8988T (cell line): ENCODE measurements at regions not wholly inside any gene's neighbourhood (a gene's known extent, or its start where the extent isn't known, plus 50 kb on each side); places are given as distances from the start of the nearest gene placed in this dataset.
"Not testable (repeated sequence)": the region's sequence is repeated elsewhere in the genome, so short reads cannot be mapped to it uniquely, and the experiment has no call there.

Experiments
- DNase-seq: peaks from one replicate; pipeline ENCODE4 v3.0.0; 2011

DNA sequence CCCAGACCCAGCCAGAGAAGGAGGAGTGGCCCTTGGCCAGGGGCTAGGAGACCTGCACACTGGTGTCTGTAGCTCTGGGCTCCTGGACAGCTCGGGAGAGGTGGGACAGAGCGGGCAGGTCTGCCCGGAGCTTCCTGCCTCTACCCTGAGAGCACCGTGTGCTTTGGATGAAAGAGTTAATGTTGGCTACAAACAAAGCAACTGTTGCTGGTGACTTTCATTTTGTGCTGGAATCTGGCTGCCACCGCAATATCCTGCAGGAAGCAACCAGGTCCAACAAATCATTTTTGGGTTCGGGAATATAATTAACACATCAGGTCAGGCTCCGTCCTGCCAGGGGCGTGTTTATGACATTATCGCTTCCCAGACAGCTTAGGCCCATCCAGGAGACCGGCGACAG is 441.8 kb upstream of the MKI67 start:
- no peak for DNase-seq

DNA sequence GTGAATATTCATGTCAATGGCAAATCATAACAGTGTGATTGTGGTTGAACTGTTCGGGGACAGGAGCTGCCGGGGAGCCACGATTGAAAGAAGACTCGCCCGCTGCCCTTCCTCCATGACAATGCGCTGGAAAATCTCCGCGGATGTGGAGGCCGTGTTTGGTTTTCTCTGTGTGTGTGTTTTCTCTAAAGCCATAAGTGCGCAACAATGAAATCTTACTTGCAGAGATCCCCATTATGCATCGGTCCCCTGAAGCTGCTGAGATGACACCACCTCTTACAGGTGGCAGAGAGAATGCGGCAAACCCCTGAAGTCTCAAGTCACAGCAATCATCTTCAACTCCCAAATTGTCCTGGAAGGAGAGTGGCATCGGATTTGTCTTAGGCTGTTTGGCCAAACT is 442.3 kb upstream of the MKI67 start:
- DNase-seq, result no peak

DNA sequence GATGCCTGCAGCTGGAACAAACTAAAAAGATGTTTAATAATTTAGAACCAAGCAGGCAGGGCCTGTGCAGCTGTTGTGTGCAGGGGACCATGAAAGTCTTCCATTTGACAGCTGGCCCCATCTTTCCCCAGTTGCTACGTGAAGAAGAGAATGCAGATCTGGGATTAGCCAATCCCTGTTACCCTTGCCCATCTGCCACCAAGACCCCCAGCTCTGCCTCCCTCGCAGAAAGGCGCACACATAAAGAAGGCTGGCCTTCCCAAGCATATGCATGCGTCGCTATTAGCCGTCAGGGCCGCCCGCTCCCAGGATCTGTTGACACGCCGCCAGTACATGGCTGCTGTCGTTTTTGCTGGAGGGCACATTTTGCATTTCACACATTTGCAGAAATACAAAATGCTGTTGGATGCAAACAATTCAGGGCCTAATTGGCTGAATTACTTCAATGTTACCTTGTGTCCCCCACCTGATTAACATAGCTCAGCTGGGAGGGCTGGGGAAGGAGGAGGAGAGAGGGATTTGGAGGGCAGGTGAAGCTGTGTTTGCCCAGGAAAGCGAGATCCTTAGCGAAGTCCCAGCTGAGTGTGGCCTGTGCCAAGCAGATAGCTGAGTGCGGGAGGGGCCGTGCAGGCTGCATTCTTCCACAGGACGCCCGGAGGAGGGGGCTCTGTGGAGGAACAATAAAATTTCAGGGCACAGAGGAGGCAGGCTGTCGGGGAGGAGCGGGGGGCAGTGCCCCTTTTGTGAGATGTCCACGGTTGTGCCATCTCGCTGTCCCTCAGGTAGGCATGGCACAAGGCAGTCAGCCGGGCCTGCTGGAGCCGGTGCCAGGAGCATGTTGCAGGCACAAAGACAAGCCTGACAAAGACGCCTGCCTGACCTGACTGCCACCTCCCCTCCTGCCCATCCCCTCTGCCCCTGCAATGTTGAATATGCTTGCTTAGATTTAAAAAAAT is 443.0 kb upstream of the MKI67 start:
- DNase-seq, result peak; percentile 21

DNA sequence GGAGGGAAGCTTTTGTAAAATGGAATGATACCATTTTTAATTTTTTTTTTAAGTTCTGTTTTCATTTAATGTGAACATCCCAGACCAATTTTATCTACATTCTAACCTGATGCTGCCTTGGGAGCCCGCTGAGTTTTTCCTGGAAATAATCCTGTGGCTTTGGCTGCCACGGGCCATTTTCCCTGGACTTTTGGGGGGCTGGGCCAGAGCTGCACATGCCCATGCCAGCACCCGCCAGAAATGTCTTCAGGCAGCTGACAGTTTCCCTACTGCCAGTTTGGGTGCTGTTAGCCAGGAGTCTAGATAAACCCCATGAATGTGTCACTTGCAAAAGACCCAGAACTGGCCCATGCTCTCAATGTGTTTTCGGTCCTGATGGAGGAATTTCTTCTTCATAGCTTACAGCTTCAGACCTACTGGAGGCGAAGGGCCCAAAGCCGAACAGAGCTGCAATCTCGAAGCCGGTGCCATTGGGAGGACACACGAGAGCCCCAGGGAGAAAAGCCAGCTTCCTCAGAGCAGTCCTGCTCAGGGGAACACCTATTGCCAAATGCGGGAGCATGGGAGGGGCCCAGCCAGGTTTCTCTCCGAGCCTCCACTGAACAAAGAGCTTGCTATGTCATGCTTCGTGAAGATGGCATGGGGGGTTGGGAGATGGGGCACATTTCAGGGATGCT is 444.2 kb upstream of the MKI67 start:
- DNase-seq, result no peak

DNA sequence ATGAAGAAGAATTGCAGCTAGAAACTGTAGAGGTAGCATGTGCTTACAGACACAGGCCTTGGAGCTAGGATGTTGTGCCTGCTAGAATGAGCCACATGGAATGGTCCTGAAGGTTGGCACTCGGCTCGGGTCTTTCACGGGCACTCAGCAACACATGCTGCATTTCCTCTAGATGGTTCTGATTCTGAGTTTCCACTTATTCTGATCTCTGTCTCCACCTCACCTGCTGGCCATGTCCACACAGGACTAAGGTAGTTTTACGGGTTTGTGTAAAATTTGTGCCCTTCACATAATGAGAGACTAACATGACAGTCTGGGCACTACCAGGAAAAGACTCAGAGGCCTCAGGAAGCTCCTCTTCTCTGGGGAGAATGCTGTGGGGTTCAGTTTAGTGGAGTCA is 444.8 kb upstream of the MKI67 start:
- DNase-seq, result no peak

DNA sequence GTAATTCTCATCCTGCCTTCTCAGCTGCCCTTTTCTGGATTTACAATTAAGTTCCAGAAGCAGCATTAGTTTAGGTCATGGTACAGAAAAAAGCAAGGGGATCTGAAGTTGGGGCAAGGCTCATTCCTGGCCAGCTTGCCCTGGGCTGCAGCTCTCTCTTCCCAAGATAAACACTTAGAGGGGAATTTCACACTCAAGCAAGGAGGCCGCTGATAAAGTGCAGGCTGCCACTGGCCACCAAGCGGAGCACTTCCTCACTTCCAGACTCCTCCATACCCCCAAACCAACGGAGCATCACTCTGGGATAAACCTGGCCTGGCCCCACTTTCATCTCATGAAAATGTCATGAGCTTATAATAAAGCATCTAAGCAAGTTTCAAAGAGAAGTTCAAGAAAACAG is 445.5 kb upstream of the MKI67 start:
- no peak for DNase-seq

DNA sequence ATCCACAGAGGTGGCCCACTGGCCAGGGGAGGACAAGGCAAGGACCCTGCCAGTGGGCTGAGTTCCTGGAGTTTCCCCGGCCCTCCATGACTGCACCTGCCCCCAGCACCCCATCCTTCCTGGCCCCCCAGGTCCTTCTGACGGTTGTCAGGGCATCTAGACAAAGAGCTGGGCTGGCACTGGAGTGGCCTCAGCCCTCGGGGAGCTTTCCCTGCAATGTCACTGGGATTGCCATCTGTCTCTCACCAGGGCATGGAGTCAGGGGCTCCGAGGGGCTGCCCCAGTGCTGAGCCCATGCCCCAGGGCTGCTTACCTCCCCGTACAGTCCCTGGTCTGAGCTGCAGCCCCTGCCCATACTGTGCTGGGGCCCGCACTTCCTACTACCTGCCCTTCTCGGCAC is 446.5 kb upstream of the MKI67 start:
- DNase-seq, result no peak

DNA sequence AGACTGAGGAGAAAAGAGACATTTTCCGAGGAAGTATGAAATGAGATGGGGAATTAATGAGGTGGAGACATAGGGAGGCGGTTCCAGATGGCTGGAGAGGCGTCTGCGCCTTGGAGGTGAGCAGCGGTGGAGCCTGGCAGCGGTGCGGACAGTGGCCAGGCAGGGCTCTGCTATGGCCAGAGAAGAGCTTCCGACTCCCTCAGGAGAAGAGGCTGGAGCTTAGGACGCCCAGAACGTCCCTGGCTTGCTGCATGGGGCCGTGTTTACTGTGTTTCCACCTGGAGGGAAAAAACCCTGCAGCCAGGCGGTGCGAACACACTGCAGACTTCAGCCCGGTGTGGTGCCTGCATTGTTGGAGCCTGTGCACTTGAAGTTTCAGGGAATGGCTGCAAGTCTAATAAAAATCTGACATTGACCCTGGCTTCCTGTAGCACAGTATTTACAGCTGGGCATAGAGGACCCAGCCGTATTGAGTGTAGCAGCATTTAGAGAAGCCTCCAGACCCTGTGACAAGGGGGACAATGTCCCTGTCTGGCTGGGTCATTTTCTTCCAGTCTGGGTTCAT is 447.1 kb upstream of the MKI67 start:
- DNase-seq, result no peak

DNA sequence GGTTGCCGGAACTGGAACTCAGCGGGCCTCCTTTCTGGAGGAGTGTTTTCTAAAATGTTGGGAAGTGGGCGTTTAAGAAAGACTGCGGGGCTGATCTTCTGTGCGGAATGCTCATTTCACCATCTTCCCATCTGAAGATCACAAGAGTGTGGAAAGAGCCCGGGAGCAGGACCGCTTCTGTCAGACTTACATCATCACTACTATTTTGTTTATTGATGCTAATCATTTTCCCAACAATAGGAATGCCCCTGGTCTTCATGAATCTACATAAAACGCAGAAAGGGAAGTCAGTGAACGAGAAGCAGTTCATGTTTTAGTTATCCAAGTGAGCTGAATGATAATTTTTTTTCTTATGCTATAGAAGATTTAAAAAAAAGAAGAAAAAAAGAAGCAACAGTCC is 447.8 kb upstream of the MKI67 start:
- DNase-seq, result no peak

DNA sequence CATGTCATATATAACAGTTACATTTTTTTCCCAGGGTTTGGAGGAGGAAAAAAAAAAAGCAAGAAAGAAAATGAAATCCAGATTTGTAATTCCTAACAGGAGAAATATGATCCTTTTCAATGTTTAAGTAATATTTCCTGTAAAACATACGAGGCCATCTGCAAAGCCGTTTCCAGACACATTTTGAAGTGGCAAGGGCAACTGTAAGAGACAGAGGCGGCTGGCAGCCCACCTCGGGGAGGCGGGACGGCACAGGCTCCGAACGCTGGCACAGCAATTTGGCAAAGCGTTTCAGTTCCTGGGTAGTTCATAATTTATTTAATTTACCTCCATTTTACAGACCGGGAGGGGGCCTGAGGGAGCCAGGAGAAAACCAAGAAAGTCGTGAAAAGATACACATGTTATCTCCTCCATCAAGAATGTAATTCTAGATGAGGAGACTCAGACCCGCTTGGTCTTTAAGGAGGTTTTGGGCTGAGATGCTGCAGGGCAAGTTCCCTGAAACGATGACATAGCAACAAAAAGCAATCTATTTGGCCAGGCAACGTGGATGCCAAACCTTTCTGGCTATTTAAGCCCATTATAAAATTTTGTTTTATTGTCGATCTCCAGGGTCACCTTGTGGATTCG is 448.5 kb upstream of the MKI67 start:
- no peak for DNase-seq

DNA sequence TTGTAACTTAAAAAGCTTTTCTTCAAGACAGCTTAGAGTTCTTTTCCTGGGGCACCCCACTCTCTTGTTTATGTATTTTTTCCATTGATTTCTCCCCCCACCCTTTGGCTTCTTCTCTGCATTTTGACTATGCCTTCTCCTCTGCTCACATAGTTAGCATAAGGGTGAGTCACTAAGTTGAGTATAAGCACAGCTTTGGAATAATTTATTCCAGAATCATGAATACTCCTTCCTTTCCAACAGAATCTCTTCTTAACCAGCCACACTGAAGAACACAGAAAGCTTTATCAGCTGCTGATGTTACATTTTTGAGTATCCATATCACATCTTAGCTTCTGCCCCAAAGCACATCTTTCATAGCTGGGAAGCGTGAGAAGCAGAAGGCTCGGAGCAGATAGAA is 449.5 kb upstream of the MKI67 start:
- DNase-seq, result no peak

DNA sequence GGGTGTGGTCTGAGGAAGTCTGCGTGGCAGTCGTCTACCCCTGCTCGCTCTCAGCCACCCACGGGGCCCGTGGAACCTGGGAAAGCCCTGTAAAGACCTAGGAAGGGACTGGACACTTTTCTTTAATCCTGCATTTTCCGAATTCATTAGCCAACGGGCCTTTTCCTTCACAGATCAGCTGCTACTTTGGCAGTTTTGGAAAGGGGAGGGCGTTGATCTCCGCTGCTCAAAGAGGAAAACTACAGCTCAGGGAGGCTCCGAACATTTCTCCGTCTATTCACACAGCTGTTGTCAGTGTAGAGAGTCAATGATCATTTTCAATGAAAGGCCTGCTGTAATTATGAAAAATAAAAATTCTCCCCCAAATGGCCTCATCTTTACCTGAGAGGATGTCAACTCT is 450.1 kb upstream of the MKI67 start:
- DNase-seq, result no peak

DNA sequence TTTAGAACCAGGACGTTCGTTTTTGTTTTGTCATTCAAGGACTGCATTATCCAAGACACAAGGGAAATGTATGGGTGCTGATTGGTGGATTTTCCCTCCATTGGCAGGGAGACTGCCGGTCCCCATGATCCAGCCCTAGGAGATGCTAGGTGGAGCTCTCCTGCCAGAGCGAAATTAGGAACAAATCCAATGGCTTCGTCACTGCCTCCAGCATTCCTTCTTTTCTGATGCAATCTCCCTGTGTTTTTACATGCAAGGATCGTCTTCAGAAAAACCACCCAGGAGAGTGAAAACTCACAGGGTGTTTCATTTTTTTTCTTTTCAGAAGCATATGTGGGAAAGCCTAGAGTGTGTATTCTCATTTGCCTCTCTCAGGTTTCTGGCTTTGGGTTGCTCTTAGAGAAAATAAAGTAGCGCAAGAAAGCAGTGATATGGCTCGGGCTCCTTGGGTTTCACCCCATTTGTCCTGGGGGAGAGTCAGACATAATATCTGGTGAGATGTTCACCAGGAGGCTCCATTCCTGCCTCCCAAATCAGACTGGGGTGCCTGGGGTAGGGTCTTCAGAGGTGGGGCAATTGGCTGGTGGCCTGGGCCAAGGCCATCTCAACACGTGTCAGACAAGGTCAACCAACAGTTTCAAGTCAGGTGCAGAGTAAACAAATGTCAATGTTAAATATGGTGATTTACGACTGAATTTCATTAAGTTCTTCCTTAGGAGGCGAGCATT is 450.9 kb upstream of the MKI67 start:
- DNase-seq, result no peak

DNA sequence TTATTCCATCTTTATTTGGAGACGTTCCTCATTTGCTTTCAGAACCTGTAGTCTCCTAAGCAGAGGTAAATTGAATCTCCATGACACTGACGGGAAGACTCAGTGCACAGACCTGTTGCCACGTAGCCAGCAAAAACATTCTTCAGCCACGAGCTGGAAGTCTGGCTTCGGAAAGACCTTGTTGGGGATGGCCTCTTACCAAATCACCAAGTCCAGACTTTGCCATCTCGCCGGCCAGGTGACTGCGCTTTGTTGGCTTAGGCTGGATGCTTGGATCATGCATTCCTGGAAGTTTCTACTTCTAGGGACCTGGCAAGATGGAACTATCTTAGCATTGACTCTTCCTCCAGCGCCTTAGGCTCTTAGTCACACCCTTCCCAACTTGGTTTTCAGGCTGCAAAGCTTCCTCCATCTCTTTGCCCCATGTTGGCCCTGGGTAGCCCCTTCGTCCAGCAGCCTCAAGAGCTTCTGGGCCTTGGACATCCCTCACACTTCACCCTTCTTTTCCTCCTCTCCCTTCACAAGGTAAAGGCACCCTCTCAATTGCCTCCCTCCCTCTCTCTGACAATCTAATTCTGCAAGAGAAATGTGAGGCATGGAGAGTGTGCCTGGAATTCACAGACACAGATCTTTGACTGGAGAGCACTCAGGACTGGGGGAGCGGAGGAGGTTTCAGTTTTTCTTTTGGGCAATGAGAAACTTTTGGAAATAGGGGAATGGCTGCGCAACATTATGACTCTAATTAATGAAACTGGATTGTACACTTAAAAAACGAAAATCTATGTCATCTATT is 451.9 kb upstream of the MKI67 start:
- DNase-seq, result no peak

DNA sequence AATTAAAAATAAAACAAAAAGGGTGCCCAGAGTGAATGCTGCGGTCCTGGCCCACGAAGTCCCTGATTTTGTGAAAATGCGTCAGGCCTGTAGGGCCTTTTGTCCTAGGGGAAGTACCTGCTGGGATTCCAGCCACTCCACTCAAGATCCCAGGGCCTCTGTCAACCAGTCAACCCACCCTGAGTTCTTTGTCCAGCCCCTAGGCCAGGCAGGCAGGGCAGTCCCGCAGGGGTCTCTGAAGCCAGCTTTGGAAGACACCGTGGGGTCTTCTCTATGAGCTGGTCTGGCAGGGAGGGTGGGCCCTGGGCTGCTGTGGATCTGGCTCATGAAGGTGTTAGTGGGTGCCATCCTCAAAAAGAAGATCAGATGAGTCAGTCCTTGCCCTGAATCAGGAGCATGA is 452.5 kb upstream of the MKI67 start:
- no peak for DNase-seq

DNA sequence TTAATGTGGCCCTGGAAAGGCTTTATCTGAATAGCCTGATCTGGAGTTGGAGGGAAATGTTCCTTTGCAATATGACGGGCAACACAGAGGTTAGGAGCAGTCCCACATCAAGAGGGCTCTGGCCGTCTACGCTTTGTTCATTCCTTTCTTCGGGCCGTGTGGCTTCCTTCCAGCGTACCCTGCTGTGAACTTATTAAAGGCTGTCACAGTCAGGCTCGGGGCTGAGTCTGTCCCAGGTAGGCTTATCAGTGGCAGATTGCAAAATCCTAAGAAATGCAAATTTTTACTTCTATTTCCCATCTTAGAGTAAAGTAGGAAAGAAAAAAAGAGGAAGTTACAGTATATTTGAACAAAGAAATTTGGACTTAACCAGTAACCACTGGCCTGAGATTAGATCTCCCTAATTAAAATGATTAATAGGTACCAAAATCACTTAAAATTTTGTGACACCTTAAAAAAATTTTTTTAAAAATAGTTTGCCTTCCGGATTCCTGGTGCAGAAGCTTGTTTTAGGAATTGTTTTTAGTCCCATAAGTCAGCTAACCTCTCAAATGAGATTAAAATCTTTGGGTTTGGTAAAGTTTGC is 453.1 kb upstream of the MKI67 start:
- DNase-seq, result no peak

DNA sequence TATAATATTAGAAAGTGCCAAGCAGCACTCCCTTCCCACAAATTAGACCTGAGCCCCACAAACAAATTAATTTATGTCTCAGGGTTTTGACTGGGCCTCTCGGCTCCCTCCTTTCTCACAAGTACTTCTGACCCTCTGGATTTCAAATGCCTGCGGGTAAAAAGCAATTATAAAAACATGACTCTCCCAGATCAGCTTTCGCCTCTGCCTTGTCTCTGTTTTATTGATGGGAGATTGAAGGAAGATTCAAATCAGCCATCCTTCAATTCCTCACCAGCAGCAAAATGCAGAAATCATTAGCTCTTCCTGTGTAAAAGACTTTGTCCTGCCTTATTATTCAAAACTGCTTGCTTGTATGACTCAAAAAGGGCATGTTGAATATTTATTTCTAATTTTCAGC is 453.7 kb upstream of the MKI67 start:
- DNase-seq, result no peak

DNA sequence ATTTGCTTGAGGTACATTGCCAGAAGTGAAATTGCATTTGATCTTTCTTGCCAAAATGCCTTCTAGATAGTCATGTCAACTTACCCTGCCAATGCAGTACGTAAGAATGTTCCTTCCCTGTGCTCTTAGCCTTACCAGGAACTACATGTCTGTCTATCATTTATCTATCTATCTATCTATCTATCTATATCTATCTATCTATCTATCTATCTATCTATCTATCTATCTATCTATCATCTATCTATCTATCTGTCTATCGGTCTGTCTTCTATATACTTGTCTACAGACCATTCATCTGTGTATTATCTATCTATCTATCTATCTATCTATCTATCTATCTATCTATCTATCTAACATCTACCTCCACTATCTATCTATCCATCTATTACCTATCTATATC is 456.9 kb upstream of the MKI67 start:
- not testable (repeated sequence) for DNase-seq

DNA sequence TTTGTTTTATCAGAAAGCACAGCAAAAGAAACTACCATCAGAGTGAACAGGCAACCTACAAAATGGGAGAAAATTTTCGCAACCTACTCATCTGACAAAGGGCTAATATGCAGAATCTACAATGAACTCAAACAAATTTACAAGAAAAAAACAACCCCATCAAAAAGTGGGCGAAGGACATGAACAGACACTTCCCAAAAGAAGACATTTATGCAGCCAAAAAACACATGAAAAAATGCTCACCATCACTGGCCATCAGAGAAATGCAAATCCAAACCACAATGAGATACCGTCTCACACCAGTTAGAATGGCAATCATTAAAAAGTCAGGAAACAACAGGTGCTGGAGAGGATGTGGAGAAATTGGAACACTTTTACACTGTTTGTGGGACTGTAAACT is 460.4 kb upstream of the MKI67 start:
- DNase-seq, result not testable (repeated sequence)

DNA sequence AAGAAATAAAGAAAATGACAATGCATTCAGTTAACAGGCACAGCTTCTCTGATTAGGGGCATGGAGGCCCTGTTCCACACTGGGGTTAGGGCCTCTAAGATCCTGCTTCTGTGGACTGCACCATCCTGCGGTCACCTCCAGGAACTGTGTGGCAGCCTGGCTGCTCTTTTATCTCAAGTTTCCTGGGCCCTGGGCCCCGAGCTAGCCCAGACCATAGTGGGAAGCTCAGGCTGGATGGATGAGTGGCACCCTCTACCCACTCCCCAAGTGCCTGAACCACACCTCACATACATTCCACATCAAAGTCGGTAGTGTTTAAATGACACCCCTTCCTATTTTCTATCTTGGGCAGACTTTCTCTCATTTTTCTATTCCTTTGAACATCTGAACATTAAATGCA is 461.5 kb upstream of the MKI67 start:
- no peak for DNase-seq

DNA sequence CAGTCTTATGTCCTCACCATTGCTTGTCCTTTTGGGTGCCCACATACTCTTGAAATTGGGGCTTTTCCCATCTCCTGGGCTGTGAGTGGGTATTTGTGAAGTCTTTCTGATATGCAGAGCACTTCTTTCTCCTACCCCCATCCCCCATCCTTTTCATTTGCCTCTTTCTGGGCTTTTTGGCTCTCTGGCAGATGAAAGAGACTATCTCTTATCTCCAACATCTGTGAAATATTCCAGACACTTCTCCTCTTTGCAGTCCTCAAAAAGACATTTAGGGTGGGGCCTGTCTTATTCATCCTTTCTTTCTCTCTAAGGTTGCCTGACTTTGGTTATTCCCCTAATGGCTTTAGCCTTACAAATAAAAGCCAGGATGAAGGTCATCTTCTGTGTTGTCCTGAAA is 462.2 kb upstream of the MKI67 start:
- no peak for DNase-seq

DNA sequence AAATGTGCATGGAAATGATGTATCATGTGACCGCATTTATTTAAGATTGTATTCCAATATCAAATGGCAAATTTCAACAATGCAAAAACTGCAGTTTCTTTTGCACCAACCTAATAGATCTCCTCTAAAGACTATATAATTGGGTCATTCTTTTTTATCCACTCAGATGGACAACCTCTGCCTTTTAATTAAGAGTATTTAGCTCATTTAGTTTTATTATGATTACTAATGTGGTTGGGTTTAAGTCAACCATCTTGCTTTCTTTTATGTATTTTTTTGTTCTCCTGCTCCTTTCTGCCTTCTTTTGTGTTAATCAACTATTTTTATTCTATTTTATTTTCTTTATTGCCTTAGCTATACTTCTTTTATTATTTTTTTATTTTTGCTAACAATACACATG is 468.5 kb upstream of the MKI67 start:
- DNase-seq, result no peak
